Small intestine (tissue), 7 donors: ENCODE measurements at regions not wholly inside any gene's neighbourhood (a gene's known extent, or its start where the extent isn't known, plus 50 kb on each side); places are given as distances from the start of the nearest gene placed in this dataset.
"Not testable (repeated sequence)": the region's sequence is repeated elsewhere in the genome, so short reads cannot be mapped to it uniquely, and the experiment has no call there.

Experiments used
- DNase-seq, 2 donors: peaks; one replicate each; pipeline versions ENCODE4 v3.0.0 to v3.0.0-alpha.2; 2013
- FAIRE-seq: peaks from 2 replicates; lab custom pipeline; 2012; peaks lifted over from hg19 to GRCh38; lab: Jason Lieb, UNC
- H3K27ac ChIP-seq, 3 donors: one replicate each; pipeline ENCODE4 v1.5.1; 2013; ENCODE audit warnings: low read length in 2 of 3, mild to moderate bottlenecking in 2 of 3, control low read depth in 1 of 3, inconsistent platforms in 1 of 3, low read depth in 1 of 3, moderate library complexity in 1 of 3
- H3K27me3 ChIP-seq, 3 donors: one replicate each; pipeline ENCODE4 v1.6.1; 2013; ENCODE audit warnings: low read length in 3 of 3, inconsistent platforms in 1 of 3; ENCODE audit not compliant: control insufficient read depth in 3 of 3, insufficient read depth in 3 of 3
- H3K36me3 ChIP-seq, 3 donors: one replicate each; pipeline ENCODE4 v1.6.1; 2013; ENCODE audit warnings: low read length in 3 of 3, inconsistent platforms in 1 of 3, low read depth in 1 of 3, mild to moderate bottlenecking in 1 of 3, moderate library complexity in 1 of 3; ENCODE audit not compliant: control insufficient read depth in 3 of 3, insufficient read depth in 2 of 3
- H3K4me1 ChIP-seq, 3 donors: one replicate each; pipeline ENCODE4 v1.6.1; 2013; ENCODE audit warnings: low read length in 2 of 3, inconsistent platforms in 1 of 3, low read depth in 1 of 3, mild to moderate bottlenecking in 1 of 3, moderate library complexity in 1 of 3; ENCODE audit not compliant: control insufficient read depth in 3 of 3, insufficient read depth in 2 of 3
- H3K4me3 ChIP-seq, 3 donors: one replicate each; pipeline ENCODE4 v1.5.1; 2013; ENCODE audit warnings: low read length in 3 of 3, control low read depth in 1 of 3, inconsistent platforms in 1 of 3, low read depth in 1 of 3, mild to moderate bottlenecking in 1 of 3, moderate library complexity in 1 of 3
- H3K9me3 ChIP-seq, 2 donors: one replicate each; pipeline ENCODE4 v1.6.1; 2013; ENCODE audit warnings: low read depth in 1 of 2, low read length in 1 of 2; ENCODE audit not compliant: control insufficient read depth in 2 of 2, insufficient read depth in 1 of 2
- whole genome bisulfite sequencing, 3 donors: extraction: QIAGEN DNeasy Blood & Tissue Kit; methylation state at CpG; one replicate each; pipeline ENCODE4 v1.1.7; 2013; 5-methylcytosine and 5-hydroxymethylcytosine counted together
- donor health status: healthy with polysubstance abuse.
- donor health status: control.
- donor health status: control.
- donor health status: Bipolar disorder and iron deficiency.
- donor health status: healthy.

GRCh38 chr7:49643736-49644135 is 129.7 kb upstream of the VWC2 start:
- Histone ChIP-seq H3K4me1 (no peaks in the 10 kb centered on the region), H3K27me3 (no peaks in the 10 kb centered on the region), H3K27ac (no peak overlapping the region), H3K36me3 (no peaks in the 10 kb centered on the region), H3K4me3 (no peak overlapping the region), H3K9me3 (no peaks in the 10 kb centered on the region)
- FAIRE-seq = no peak
- no peak for DNase-seq
- WGBS, 3 donors = 80 to 83% (median 83%) methylated on average over 4 of the region's 4 CpGs

- Histone ChIP-seq H3K4me1 (no peaks in the 10 kb centered on the region), H3K4me3 (no peak overlapping the region), H3K27me3 (no peaks in the 10 kb centered on the region), H3K36me3 (no peaks in the 10 kb centered on the region), H3K27ac (no peak overlapping the region), H3K9me3 (peaks cover 0 to 3% of the 10 kb centered on the region in 2 donors)
- 69 to 81% (median 70%) methylated on average over 3 of the region's 3 CpGs for WGBS, 3 donors
- no peak for FAIRE-seq
- DNase-seq = no peak
Measured at GRCh38 chr7:49644396-49645166, 128.9 kb upstream of the VWC2 start.

GRCh38 chr7:49645296-49645695 is 128.1 kb upstream of the VWC2 start:
- Histone ChIP-seq H3K9me3 (peaks cover 0 to 3% of the 10 kb centered on the region in 2 donors), H3K4me3 (no peak overlapping the region), H3K36me3 (no peaks in the 10 kb centered on the region), H3K27ac (no peak overlapping the region), H3K4me1 (no peaks in the 10 kb centered on the region), H3K27me3 (no peaks in the 10 kb centered on the region)
- WGBS, 3 donors = 65 to 71% (median 67%) methylated on average over 3 of the region's 3 CpGs
- FAIRE-seq (no peak), DNase-seq (no peak)

- no peaks in the 10 kb centered on the region for H3K4me1 ChIP-seq
- no peaks in the 10 kb centered on the region for H3K27me3 ChIP-seq
- DNase-seq (peak in 1 of 2 donors; percentile 7), FAIRE-seq (no peak)
- H3K4me3 ChIP-seq = no peak overlapping the region
- 27 to 44% (median 35%) methylated on average over 3 of the region's 3 CpGs for WGBS, 3 donors
- H3K36me3 ChIP-seq = no peaks in the 10 kb centered on the region
- no peaks in the 10 kb centered on the region for H3K9me3 ChIP-seq
- no peak overlapping the region for H3K27ac ChIP-seq
Measured at GRCh38 chr7:49660170-49660783, 113.2 kb upstream of the VWC2 start.

GRCh38 chr7:49660976-49661375 is 112.5 kb upstream of the VWC2 start:
- no peak overlapping the region for H3K4me3 ChIP-seq
- no peak overlapping the region for H3K27ac ChIP-seq
- no peaks in the 10 kb centered on the region for H3K9me3 ChIP-seq
- no peaks in the 10 kb centered on the region for H3K4me1 ChIP-seq
- WGBS, 3 donors = 81% methylated on average over 14 of the region's 14 CpGs
- H3K27me3 ChIP-seq = no peaks in the 10 kb centered on the region
- no peaks in the 10 kb centered on the region for H3K36me3 ChIP-seq
- DNase-seq = no peak
- FAIRE-seq = no peak

GRCh38 chr7:49665963-49666362 is 107.5 kb upstream of the VWC2 start:
- WGBS, 3 donors = 63 to 71% (median 67%) methylated on average over 10 of the region's 10 CpGs
- H3K4me1 ChIP-seq, FAIRE-seq, DNase-seq, H3K27ac ChIP-seq, H3K27me3 ChIP-seq, H3K36me3 ChIP-seq, H3K9me3 ChIP-seq, H3K4me3 ChIP-seq: not testable (repeated sequence)

- no peak overlapping the region for H3K27ac ChIP-seq
- H3K9me3 ChIP-seq = peaks cover 0 to 3% of the 10 kb centered on the region in 2 donors
- no peaks in the 10 kb centered on the region for H3K4me1 ChIP-seq
- H3K4me3 ChIP-seq = no peak overlapping the region
- DNase-seq (no peak), FAIRE-seq (no peak)
- 74 to 88% (median 75%) methylated on average over 1 of the region's 1 CpG for WGBS, 3 donors
- H3K36me3 ChIP-seq = no peaks in the 10 kb centered on the region
- no peaks in the 10 kb centered on the region for H3K27me3 ChIP-seq
Measured at GRCh38 chr7:49666764-49667163, 106.7 kb upstream of the VWC2 start.

GRCh38 chr7:49669285-49669684 is 104.2 kb upstream of the VWC2 start:
- Histone ChIP-seq H3K27ac (no peak overlapping the region), H3K9me3 (peaks cover 0 to 3% of the 10 kb centered on the region in 2 donors), H3K4me3 (no peak overlapping the region), H3K4me1 (no peaks in the 10 kb centered on the region), H3K27me3 (no peaks in the 10 kb centered on the region), H3K36me3 (no peaks in the 10 kb centered on the region)
- DNase-seq (no peak), FAIRE-seq (no peak)
- WGBS, 3 donors = 65 to 77% (median 75%) methylated on average over 1 of the region's 1 CpG
